Stimulated activated CD4-positive, alpha-beta T cell treated with anti-CD3 and anti-CD28 coated beads, Interleukin-2, amount 100 ng/mL, for 4 hours (primary cell): ENCODE measurements at regions not wholly inside any gene's neighbourhood (a gene's known extent, or its start where the extent isn't known, plus 50 kb on each side); places are given as distances from the start of the nearest gene placed in this dataset.

Experiments
- DNase-seq: peaks from one replicate; pipeline ENCODE4 v3.0.0-alpha.2; 2020; ENCODE audit warnings: low read depth

DNA sequence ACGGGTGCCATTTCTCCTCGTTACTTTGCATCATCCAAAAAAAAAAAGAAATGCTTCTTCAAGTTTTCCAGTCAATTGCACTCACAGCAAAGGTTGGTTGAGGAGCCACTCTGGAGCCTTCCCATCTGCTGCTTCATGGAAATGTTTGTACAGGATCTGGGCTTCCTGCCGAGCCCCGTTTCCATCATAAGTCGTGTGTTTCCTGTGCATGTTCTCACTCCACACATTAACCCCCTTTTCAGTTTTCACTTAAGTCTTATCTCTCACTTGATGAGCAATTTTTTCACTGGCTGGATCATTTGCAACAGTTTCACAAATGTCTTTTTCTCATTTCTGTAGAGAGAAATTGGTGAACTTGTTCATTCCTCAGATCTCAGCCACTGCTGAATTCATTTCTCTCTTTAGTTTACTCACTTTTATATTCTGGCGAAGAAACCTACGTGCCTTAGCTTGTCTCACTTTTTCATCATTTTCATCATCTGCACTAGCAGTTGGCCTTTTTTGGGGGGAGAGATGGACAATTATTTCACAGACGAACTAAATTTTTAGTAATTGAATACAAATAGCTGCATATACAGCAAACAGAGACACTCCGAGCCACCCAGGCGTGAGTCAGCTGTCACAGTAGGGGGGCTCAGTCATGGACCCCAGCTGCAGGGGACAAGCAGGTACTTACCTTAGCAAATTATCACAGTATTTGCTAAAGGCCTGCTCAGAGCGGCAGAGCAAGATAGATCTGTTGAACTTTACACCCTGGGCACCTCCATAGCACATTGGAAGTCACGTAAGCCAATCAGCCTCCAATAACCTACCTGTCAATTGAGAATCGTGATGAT, 750.8 kb upstream of the ID2 start:
- no peak for DNase-seq

DNA sequence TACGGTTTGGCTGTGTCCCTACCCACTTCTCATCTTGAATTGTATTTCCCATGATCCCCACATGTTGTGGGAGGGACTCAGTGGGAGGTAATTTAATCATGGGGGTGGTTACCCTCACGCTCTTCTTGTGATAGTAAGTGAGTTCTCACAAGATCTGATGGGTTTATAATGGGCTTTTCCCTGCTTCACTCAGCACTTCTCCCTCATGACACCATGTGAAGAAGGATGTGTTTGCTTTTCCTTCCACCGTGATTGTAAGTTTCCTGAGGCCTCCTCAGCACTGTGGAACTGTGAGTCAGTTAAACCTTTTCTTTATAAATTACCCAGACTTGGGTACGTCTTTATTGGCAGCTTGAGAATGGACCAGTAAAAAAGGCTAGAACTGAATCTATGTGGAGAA, 750.0 kb upstream of the ID2 start:
- DNase-seq: no peak

DNA sequence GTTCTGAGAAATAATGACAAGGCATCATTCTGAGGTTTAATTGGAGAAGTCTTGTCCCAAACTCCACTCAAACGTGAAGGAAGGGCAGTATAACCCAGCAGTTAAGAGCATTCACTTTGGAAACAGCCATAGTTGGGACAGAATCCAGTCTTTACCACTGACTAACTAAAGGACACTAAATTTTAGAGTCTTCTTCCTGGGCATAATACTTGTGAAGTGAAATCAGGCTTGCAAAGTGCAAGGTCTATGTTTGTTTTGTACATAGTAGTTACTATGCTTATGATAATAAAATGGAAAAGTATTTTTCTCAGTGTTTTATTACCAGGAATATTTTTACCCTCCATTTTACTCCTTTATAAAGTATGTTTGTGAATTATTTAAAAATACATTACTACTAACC, 748.2 kb upstream of the ID2 start:
- no peak for DNase-seq

DNA sequence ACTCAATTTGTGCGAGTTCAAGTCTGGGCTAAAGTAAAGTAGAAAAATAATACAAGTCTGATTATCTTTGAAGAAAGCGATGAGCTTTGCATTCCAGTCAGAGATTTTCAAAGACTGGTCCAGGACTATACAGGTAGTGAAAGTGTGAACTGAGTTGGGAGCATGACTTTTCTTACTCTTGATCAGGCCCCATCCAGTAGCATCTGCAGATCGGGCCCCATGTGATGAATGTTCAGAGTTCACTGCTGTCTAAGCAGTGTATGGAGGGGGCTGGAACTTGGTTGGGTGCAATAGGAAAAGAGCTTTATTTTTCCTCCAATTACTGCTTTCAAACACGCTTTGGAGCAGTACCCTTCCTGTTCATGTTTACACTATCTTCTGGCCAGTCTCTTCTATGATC, 747.4 kb upstream of the ID2 start:
- DNase-seq: no peak

DNA sequence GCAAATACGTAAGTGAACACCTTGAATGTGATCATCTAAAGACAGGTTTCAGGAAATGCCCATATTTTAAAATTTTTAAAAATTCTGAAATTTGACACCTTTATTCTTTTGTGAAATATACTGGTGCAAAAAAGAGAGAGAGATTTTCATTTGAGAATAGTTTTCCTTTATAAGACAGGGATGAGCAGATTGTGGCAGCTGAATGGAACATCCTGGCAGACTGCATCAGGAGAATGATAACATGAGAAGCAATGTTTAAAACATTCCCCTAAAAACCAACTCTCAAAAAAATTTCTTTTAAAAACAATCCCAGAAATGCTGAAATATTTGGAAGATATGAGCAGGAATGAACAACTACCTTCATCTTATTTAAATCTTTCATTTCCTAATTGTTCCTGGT, 744.8 kb upstream of the ID2 start:
- no peak for DNase-seq

DNA sequence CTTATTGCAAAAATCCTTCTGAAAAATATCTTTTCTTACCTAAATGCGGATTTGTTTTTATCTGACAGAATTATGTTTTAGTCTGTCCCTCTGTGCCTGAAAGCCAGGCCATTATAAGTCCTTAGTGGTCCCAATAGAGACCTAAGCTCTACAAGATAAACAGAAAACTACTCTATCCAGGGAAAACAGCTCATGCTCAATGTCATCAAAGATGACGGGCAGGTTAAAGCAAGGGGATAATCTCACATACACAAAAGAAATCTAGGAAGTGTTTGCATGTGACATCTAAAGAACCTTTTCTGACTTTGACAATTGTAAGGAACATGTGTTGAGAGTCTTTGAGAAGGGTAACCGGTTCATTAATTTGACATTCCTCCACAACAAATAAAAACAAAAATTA, 741.1 kb upstream of the ID2 start:
- DNase-seq: no peak

DNA sequence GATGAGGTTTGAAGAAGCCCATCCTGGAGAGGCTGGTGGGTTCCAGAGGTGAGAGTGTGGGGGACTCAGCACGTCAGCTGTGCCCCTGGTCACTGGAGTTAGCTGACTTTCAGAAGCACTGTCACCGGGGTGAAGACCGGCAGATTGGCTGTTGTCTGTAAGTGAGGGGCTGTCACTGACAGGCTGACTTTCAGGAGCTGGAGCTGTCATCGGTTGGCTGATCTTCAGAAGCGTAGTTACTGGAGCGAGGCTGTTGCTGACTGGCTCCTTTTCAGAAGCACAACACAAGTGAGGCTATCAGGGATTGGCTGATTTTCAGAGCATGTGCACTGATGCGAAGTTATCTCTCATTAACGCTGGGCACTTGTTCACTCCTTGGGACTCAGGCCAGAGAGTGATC, 738.4 kb upstream of the ID2 start:
- DNase-seq: no peak

DNA sequence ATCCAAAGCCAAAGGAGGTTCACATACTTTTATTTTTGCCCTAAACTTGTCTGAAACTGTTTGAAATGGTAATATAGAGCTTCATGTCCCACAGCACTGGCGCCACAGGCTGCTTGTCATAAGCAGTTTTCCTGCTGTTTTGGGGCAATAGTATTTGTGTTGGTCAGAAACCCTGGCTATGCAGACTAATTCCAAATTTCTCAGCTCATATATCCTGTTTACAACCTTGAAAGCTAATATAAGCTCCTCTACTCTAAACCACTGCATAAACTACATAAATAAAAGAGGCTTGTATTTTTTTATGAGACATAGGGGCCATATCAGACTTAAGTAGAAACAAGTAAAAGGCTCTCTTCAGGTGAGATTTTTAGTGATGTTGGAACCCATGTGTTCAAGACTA, 736.8 kb upstream of the ID2 start:
- DNase-seq: no peak

DNA sequence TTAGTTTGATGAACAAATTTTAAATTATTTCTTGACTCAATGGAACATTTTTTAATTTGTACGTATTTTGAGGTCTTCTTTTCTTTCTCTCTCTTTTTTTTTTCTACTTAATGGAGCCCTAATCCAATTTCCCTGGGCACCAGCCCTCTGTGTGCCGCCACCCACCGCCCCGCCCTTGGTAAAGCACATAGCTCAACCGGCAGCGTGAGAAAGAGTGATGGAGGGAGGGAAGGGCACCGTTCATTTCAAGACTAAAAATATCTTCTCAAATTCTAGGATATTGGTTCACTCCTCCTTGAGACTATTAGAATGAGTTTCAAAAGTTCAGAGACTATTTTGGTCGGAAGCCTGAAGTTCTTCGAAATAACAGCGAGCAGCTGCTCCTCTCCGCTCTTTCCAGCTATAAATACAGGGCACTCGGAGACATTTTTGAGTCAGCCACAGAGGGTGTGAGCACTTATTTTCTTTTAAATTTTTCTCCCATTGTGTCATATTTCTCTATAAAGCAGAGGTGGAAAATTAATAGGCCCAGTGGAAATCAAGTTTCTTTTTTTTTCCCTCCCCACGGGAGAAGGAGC, 731.7 kb upstream of the ID2 start:
- no peak for DNase-seq

DNA sequence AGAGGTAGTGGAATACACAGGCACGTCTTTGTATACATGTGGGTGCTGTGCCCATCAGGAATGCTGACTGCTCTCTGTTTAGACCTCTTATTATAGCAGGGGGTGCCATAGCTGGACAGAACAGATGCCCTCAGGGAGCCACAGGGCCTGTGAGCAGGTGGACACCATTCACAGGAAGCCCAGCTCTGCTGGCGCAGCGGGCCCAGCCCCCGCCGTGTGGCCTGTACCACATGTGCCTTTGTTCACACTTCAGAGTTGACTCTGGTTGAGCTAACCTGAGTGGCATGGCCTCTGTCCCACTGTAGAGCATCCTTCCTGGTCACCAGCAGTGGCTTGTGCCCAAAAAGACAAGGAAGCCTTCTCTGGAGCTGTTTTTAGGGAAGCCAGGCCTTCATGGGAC, 730.9 kb upstream of the ID2 start:
- no peak for DNase-seq

DNA sequence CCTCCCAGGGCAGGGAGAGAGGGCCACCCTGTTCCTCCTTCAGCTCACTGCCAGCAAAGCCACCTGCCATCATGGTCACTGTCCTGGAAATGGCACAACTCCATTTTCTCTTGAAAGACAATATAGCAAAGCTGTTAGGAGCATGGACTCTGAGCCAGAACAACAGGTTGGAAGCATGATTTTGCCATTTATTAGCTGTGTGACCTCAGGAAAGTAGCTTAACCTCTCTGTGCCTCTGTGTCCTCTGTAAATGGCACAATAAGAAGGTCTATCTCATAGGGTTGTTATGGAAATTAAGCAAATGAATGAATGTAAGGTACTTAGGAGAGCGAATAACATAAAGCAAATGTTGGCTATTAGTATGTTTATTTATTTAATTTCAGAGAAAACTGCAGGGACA, 730.4 kb upstream of the ID2 start:
- DNase-seq: no peak

DNA sequence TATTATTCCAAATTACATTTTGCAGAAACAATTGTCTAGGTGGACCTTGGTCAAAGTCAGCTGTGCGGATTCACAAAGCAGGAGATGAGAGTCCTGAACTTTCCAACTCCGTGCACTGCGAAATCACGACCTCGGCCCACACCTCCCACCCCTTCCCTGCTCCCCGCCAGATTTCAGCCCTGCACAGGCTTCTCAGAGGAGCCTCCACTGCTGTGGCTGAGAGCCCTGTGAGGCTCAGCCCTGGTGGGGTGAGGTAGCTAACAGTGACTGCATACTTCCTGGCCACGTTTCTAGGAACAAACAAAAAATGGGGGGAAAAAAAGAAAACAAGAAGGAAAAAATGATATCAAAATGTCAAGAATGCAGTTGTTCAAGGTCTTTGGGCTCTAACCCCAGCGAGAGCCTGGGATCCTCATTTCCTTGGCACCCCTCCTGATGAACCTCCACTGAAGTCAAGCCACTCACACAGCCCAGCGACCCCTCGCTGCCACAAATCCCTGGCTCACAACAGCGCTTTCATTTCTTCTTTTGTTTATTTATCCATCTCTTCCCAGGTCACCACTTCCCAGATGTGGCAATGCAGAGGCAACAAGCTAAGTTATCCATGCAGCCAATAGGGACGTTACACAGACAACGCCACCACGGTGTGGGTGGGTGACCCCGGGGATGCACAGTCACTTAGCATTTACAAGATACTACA, 729.7 kb upstream of the ID2 start:
- DNase-seq: no peak

DNA sequence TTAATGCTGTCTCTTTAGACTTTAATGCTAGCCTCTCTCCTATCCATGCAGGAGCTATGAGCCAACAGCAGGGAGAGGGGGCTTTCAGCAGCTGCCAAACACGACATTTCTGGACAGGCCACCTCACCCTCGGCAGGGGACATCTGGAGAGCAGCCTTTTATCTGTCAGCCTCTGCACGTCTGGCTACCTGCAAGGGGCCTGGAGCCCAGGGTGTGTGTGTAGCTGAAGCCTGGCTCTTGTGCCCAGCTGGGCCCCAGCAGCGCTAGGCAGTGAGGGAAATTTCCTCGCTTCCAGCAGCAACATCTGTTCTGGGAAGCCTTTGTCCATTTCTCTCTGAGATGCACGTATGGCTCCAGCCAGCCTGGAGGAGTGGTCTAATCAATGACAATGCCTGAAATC, 728.7 kb upstream of the ID2 start:
- DNase-seq: no peak

DNA sequence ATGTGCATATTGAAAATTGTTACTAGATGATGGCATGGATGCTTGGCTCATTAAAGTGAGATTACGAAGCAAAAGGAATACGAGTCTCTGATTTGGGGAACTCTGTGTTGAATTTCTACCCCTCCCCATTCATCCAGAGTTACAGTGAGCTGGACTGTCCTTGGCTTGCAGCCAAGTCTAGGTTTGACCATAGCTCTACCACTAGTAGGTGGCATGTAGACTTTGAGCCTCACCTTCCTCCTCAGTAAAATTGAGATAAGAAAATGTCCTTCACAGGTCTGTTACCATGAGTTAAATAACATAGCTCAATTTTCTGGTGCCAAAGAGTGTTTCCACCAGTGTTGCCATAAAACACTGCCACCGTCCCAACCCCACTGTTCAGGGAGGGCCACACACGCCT, 727.6 kb upstream of the ID2 start:
- no peak for DNase-seq

DNA sequence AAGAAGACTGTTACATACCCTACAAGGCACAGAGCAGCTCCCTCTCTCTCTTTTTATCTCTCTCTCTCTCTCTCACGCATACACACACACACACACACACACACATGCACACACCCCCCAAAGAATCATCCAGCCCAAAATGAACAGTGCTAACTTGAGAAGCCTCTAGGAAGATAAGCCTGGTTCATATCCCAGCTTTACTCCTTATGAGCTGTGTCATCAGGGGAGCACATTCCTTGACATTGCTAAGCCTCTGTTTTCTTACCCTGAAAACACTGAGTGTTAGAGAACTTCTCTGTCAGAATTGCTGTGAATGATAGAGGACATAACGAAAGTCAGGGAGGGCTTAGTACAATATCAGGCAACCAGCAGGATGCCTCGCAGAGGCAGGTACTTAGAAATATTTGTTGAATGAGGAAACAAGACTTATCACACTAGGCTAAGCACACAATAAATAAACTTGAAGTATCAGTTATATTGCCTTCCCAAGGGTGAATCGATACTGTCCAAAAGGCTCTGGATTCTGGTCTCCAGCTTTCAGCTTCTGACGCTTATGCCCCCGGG, 725.6 kb upstream of the ID2 start:
- DNase-seq: no peak

DNA sequence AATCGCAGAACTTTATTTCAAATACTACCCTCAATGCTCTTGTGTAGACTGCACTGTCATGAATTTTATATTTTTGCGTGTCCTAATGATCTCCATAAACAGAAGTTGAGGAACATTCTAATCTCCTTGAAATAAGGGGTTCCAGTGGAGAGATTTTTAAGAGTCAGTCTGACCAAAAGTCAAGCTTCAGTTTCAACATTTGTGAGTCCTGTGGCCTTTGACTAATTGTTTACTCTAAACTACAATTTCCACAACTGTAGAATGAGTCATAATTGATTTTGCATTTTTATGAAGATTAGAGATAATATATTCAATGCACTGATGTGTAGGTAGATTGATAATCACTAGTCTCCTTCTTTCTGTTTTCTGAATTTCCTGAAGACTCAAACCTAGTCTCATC, 720.3 kb upstream of the ID2 start:
- DNase-seq: no peak

DNA sequence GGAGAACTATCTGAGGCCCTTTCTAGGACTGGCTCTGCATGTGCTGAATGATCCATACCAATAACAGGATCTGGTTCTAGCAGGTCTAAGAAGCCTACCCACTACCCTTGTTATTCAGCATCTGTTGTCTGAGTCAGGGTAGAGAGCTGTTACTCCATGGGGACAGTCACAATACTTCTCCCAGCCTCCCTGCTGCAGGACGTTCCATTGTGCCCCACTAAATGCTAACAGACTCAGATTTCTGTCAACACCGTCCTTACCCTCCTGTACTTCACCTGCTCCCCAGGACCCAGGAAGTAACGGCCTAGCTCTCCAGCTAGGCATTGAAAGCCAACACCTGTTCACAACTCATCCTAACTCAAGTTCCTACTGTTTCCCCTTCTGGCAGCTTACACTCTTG, 719.7 kb upstream of the ID2 start:
- DNase-seq: no peak

DNA sequence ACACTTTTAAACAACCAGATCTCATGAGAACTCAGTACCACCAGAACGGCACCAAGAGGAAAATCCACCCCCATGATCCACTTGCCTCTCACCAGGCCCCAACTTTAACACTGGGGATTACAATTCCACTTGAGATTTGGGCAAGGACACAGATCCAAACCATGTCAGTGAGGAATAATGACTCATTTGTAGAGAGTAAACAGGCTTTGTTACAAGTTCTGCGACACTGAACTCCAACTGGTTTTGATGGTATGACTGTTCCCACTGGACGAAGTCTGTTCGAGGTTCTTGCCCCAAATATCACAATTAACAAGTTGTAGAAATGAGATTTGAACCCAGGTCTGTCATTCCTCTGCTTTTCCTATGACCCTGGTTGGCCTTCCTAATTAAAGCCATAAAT, 718.1 kb upstream of the ID2 start:
- DNase-seq: no peak

DNA sequence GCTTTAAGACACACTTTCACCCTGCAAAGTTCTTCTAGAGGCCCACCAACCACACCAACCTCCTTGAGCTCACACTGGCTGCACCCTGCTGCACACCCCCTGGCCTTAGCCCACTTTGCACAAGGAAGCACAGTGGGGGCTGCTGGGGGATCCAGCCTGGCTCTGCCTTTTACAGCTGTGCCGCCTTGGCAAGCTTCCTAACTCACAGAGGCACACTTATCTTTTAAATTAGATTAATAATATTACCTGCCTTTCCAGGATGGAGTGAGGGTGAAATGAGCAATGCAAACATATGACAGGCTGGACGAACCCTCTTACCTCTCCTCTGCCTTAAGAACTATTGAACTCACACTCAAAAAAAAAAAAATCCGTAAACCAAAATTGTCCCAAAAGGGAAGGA, 715.8 kb upstream of the ID2 start:
- DNase-seq: no peak

DNA sequence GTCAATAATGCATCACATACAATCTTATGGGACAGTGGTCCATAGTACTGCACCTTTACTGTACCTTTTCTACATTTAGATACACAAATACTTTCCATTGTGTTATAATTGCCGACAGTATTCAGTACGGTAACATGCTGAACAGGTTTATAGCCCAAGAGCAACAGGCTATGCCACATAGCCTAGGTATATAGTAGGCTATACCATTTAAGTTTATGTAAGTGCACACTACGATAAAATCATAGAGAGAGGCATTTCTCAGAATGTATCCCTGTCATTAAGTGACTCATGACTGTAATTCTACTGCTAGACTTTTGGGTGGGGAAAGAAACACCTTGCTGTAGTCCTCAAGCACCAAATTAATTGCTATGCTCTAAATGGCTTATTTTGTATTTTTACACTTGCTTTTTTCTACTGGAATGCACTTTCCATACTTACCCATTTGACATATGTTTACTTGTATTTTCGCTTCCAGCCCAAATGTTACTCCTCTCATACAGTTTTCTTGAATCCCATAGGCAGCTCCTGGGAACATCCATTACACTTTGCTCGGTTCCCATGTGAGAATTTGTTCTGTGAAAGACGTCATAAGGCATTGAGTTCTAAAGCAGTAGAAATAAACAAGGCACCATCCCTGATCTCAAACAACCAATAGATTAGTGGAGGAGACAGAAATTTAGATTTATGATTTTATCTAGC, 714.0 kb upstream of the ID2 start:
- DNase-seq: no peak

DNA sequence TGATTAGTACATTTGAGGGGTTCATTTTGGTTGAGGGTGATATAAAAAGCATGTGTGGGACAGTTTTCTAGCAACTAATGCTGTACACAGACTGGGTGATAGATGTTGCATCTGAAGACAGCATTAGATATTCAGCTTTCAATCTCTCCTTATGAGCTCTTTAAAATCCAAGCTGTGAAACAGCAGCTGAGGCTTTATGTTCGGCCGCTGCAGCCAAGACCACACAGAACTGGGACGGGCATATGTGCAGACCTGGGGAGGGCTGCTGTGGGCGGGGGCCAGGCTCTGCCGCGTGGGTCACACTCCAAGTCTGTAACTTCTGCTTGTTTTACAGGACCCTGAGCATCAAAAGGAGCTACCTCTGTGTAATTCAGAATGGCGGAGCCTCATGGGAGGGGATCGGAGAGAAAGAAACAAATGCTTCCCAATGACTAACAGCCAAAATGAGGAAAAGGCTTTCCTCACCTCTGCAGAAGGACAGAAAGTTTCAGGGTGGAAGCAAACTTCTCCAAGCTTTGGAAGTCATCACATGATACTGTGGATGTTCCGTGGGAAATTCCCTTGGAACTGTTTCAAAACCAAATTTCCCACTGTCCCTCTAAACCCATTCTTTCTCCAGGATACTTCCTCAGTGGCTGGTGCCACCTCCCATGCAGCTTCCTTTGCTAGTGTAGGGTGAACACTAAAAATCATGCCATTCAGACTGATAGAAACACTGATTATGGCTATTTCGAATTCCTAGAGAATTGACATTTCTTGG, 711.9 kb upstream of the ID2 start:
- DNase-seq: no peak

DNA sequence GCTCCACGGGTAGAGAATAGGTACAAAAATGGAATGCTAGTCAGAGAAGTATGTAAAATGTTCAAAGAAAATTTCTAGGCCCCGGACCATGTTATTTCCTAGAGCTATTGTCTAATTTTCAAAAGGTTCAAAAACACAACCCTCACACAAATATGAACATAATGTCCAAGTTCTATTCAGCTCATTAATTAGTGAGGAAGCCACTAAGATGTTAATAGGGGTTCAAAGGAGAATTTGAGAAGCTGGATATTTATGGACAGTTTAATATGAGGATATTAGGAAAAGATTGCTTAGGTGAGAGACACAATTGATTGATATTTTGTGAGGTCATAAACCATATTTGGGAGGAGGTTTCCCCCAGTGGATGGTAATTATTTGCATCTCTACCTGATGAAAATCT, 710.6 kb upstream of the ID2 start:
- DNase-seq: no peak
